Mammary epithelial cell (primary cell): ENCODE measurements at regions not wholly inside any gene's neighbourhood (a gene's known extent, or its start where the extent isn't known, plus 50 kb on each side); places are given as distances from the start of the nearest gene placed in this dataset.

Experiments
- EZH2 ChIP-seq: IDR thresholded peaks from 2 replicates; pipeline ENCODE4 v1.6.1; 2012; ENCODE audit warnings: low read length, inconsistent platforms, borderline replicate concordance
- TF ChIP-seq, protein P1 (sequence below), 2 donors: IDR thresholded peaks in 1 of 2; conservative IDR thresholded peaks in 1 of 2; 2 replicates each; pipeline ENCODE4 v1.5.1; 2011 to 2012; ENCODE audit warnings: inconsistent platforms in 2 of 2, low read length in 2 of 2, mild to moderate bottlenecking in 2 of 2, control low read depth in 1 of 2, low read depth in 1 of 2; ENCODE audit not compliant: insufficient read depth in 1 of 2; ENCODE audit errors: extremely low read depth in 1 of 2

GRCh38 chr2:17460371-17461086, 57.7 kb downstream of the RAD51AP2 start:
- TF ChIP-seq, protein P1, sequence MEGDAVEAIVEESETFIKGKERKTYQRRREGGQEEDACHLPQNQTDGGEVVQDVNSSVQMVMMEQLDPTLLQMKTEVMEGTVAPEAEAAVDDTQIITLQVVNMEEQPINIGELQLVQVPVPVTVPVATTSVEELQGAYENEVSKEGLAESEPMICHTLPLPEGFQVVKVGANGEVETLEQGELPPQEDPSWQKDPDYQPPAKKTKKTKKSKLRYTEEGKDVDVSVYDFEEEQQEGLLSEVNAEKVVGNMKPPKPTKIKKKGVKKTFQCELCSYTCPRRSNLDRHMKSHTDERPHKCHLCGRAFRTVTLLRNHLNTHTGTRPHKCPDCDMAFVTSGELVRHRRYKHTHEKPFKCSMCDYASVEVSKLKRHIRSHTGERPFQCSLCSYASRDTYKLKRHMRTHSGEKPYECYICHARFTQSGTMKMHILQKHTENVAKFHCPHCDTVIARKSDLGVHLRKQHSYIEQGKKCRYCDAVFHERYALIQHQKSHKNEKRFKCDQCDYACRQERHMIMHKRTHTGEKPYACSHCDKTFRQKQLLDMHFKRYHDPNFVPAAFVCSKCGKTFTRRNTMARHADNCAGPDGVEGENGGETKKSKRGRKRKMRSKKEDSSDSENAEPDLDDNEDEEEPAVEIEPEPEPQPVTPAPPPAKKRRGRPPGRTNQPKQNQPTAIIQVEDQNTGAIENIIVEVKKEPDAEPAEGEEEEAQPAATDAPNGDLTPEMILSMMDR (conservative IDR thresholded peaks at IDR 0.05 in 1 of 2, IDR thresholded peaks at IDR 0.05 in 1 of 2; ENCODE audit: extremely low read depth in 1 of 2, insufficient read depth in 1 of 2, low read depth in 1 of 2, low read length in 2 of 2) = no peak
- TF ChIP-seq EZH2 = no peak
